ENCODE measurements at regions not wholly inside any gene's neighbourhood (a gene's known extent, or its start where the extent isn't known, plus 50 kb on each side); places are given as distances from the start of the nearest gene placed in this dataset.

DNA sequence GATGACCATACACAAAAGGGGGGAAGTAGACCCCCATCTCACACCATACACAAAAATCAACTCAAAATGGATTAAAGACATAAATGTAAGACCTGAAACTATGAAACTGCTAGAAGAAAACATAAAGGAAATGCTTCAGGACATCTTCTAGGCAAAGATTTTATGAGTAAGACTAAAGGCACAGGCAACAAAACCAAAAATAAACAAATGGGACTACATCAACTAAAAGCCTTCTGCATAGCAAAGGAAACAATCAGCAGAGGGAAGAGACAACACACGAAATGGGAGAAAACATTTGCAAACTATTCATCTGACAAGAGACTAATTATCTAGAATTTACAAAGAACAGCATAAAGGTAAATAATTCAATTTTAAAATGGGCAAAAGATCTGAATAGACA lies 152.1 kb downstream of the AXIN2 start:
- no peaks in the 10 kb centered on the region for H3K4me1 ChIP-seq (ENCODE audit: insufficient read depth, low read length)
- H3K4me2 ChIP-seq (ENCODE audit: insufficient read depth, low read length) = no peak overlapping the region
- no peaks in the 10 kb centered on the region for H3K9me3 ChIP-seq (ENCODE audit: low read depth, low read length)
- no peaks in the 10 kb centered on the region for H3K79me2 ChIP-seq (ENCODE audit: insufficient read depth, low read length)
- H3K36me3 ChIP-seq (ENCODE audit: insufficient read depth, low read length) = no peaks in the 10 kb centered on the region
- no peaks in the 10 kb centered on the region for H3K27me3 ChIP-seq (ENCODE audit: insufficient read depth, low read length)
- no peak overlapping the region for H3K4me3 ChIP-seq (ENCODE audit: insufficient read depth, low read length)
- TF ChIP-seq, protein P1, sequence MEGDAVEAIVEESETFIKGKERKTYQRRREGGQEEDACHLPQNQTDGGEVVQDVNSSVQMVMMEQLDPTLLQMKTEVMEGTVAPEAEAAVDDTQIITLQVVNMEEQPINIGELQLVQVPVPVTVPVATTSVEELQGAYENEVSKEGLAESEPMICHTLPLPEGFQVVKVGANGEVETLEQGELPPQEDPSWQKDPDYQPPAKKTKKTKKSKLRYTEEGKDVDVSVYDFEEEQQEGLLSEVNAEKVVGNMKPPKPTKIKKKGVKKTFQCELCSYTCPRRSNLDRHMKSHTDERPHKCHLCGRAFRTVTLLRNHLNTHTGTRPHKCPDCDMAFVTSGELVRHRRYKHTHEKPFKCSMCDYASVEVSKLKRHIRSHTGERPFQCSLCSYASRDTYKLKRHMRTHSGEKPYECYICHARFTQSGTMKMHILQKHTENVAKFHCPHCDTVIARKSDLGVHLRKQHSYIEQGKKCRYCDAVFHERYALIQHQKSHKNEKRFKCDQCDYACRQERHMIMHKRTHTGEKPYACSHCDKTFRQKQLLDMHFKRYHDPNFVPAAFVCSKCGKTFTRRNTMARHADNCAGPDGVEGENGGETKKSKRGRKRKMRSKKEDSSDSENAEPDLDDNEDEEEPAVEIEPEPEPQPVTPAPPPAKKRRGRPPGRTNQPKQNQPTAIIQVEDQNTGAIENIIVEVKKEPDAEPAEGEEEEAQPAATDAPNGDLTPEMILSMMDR (IDR thresholded peaks at IDR 0.05; ENCODE audit: extremely low read depth, low read depth, low read length) = no peak
- no peak for DNase-seq (ENCODE audit: insufficient read length, low spot score, missing footprints)
- H2AFZ ChIP-seq (ENCODE audit: low read length) = no peak overlapping the region
- no peak overlapping the region for H3K27ac ChIP-seq (ENCODE audit: low read depth, low read length)
- H4K20me1 ChIP-seq (ENCODE audit: insufficient read depth, low read length) = no peaks in the 10 kb centered on the region

DNA sequence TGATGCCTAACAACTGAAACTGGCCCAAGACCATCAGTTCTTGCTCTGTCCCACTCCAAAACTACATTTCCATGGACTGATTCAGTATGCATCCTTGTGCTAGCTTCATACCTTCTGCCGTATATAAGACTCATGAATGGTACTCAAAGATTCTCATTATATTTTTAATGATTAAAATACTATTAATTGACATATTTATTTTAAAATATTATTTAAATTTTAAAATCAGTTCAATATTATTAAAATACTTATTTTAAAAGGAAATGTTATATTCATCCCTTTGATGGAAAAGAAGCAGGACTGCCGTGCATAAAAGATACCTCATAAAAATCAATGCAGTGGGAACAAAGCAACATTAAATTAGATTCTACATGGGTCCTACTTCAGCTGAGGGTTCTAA lies 153.4 kb downstream of the AXIN2 start:
- Histone ChIP-seq H3K36me3 (ENCODE audit: insufficient read depth, low read length) (no peaks in the 10 kb centered on the region), H4K20me1 (ENCODE audit: insufficient read depth, low read length) (no peaks in the 10 kb centered on the region), H3K27ac (ENCODE audit: low read depth, low read length) (no peak overlapping the region), H3K4me3 (ENCODE audit: insufficient read depth, low read length) (no peak overlapping the region), H3K79me2 (ENCODE audit: insufficient read depth, low read length) (no peaks in the 10 kb centered on the region), H3K27me3 (ENCODE audit: insufficient read depth, low read length) (no peaks in the 10 kb centered on the region), H3K4me2 (ENCODE audit: insufficient read depth, low read length) (no peak overlapping the region), H3K4me1 (ENCODE audit: insufficient read depth, low read length) (no peaks in the 10 kb centered on the region), H2AFZ (ENCODE audit: low read length) (no peak overlapping the region), H3K9me3 (ENCODE audit: low read depth, low read length) (no peaks in the 10 kb centered on the region)
- TF ChIP-seq, protein P1 (IDR thresholded peaks at IDR 0.05; ENCODE audit: extremely low read depth, low read depth, low read length) = no peak
- no peak for DNase-seq (ENCODE audit: insufficient read length, low spot score, missing footprints)

DNA sequence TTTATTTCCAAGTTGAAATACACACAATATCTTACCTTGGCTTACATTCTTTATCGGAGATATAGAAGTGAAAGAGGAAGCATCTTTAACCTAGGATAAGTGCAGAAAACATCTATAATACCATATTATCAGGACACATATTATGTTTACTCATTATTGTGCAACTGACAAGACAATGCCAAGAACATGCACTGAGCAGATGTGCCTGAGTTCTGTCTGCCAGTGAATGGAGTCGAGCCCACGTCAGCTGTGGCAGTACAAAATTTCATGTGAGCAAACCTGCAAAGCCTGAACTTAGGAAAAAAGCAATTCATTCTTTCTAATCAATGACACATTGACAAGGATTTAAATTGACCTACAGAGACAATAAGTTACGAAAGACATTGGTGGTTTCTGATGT lies 154.4 kb downstream of the AXIN2 start:
- TF ChIP-seq, protein P1 (IDR thresholded peaks at IDR 0.05; ENCODE audit: extremely low read depth, low read depth, low read length) = no peak
- H3K36me3 ChIP-seq (ENCODE audit: insufficient read depth, low read length) = no peaks in the 10 kb centered on the region
- H3K4me3 ChIP-seq (ENCODE audit: insufficient read depth, low read length) = no peak overlapping the region
- no peak overlapping the region for H3K4me2 ChIP-seq (ENCODE audit: insufficient read depth, low read length)
- DNase-seq (ENCODE audit: insufficient read length, low spot score, missing footprints) = no peak
- no peaks in the 10 kb centered on the region for H3K79me2 ChIP-seq (ENCODE audit: insufficient read depth, low read length)
- H2AFZ ChIP-seq (ENCODE audit: low read length) = no peak overlapping the region
- H3K27me3 ChIP-seq (ENCODE audit: insufficient read depth, low read length) = peaks cover 5% of the 10 kb centered on the region
- H3K4me1 ChIP-seq (ENCODE audit: insufficient read depth, low read length) = no peaks in the 10 kb centered on the region
- no peaks in the 10 kb centered on the region for H3K9me3 ChIP-seq (ENCODE audit: low read depth, low read length)
- no peak overlapping the region for H3K27ac ChIP-seq (ENCODE audit: low read depth, low read length)
- H4K20me1 ChIP-seq (ENCODE audit: insufficient read depth, low read length) = no peaks in the 10 kb centered on the region

DNA sequence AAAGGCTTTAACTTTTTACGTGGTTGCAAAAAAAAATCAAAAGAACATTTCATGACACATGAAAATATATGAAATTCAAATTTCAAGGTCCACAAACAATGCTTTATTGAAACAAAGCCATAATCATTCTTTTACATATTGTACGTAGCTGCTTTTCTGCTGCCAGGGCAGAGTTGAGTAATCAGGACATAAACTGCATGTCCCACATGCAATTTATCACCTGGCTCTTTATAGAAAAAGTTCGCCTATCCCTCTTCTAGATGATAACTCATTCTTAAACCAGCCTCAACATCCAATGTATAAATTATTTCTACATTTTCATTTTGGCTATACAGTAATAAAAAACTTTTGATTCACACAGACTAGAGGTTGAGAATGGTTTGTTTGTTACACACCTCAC lies 154.9 kb downstream of the AXIN2 start:
- TF ChIP-seq, protein P1 (IDR thresholded peaks at IDR 0.05; ENCODE audit: extremely low read depth, low read depth, low read length) = no peak
- Histone ChIP-seq H3K27ac (ENCODE audit: low read depth, low read length) (no peak overlapping the region), H3K79me2 (ENCODE audit: insufficient read depth, low read length) (no peaks in the 10 kb centered on the region), H3K4me3 (ENCODE audit: insufficient read depth, low read length) (no peak overlapping the region), H3K9me3 (ENCODE audit: low read depth, low read length) (no peaks in the 10 kb centered on the region), H3K36me3 (ENCODE audit: insufficient read depth, low read length) (no peaks in the 10 kb centered on the region), H3K27me3 (ENCODE audit: insufficient read depth, low read length) (peaks cover 8% of the 10 kb centered on the region), H2AFZ (ENCODE audit: low read length) (no peak overlapping the region), H3K4me2 (ENCODE audit: insufficient read depth, low read length) (no peak overlapping the region), H4K20me1 (ENCODE audit: insufficient read depth, low read length) (no peaks in the 10 kb centered on the region), H3K4me1 (ENCODE audit: insufficient read depth, low read length) (no peaks in the 10 kb centered on the region)
- DNase-seq (ENCODE audit: insufficient read length, low spot score, missing footprints) = no peak
